GM12878 (cell line): ENCODE measurements at regions not wholly inside any gene's neighbourhood (a gene's known extent, or its start where the extent isn't known, plus 50 kb on each side); places are given as distances from the start of the nearest gene placed in this dataset.

Experiments
- ATAC-seq: fragments of 200-7000 bp; cut with Tn5 transposase; 3 replicates; pipeline ENCODE4 v1.9.1; 2020; ENCODE audit warnings: mild to moderate bottlenecking, moderate library complexity
- BruUV-seq: library from RNA; stranded (reverse); fragments of 400-500 nt; replicated peaks from 2 replicates; lab custom pipeline; 2021; lab: Mats Ljungman, UMichigan
- CTCF ChIA-PET: fragments of 300-600 bp; sonication (Branson Sonifier 250); formaldehyde crosslinking; extraction: SDS; loops from one replicate; lab custom pipeline; 2021; ENCODE audit warnings: inconsistent platforms; lab: Yijun Ruan, JAX
- POLR2A ChIA-PET: fragments of 350-600 bp; formaldehyde crosslinking; extraction: SDS; loops from one replicate; lab custom pipeline; 2021; ENCODE audit warnings: inconsistent platforms; lab: Charles Lee
- RAD21 ChIA-PET: fragments of 300-600 bp; sonication (Branson Sonifier 250); formaldehyde crosslinking; loops from one replicate; lab custom pipeline; 2023; ENCODE audit warnings: antibody characterized with exemption; ENCODE audit not compliant: unreplicated experiment; lab: Charles Lee
- SMC1A ChIA-PET: fragments of 300-600 bp; sonication (Branson Sonifier 250); formaldehyde crosslinking; loops from one replicate; lab custom pipeline; 2023; ENCODE audit not compliant: unreplicated experiment, uncharacterized antibody; lab: Charles Lee
- DNase-seq: peaks from one replicate; pipeline ENCODE4 v3.0.0-alpha.2; 2011; ENCODE audit warnings: low read depth, low spot score
- FAIRE-seq: peaks from 3 replicates; lab custom pipeline; 2011; peaks lifted over from hg19 to GRCh38; lab: Jason Lieb, UNC
- H2AFZ ChIP-seq: 2 replicates; pipeline ENCODE4 v1.6.0; 2011; ENCODE audit warnings: low read depth, low read length, control low read depth; ENCODE audit not compliant: control insufficient read depth
- H3K27ac ChIP-seq: 2 replicates; pipeline ENCODE4 v1.5.1; 2011; ENCODE audit warnings: control low read depth; ENCODE audit not compliant: control insufficient read depth, insufficient read depth
- H3K27me3 ChIP-seq, 2 experiments: replicated peaks in 1 of 2; 2 replicates each; pipeline versions ENCODE4 v1.6.0 to v1.6.1; 2011; ENCODE audit warnings: low read length in 1 of 2; ENCODE audit not compliant: control insufficient read depth in 2 of 2, insufficient read depth in 2 of 2
- H3K36me3 ChIP-seq, 2 experiments: 2 replicates each; pipeline ENCODE4 v1.5.1; 2011; ENCODE audit warnings: low read length in 1 of 2; ENCODE audit not compliant: control insufficient read depth in 2 of 2, insufficient read depth in 2 of 2
- H3K4me1 ChIP-seq: 2 replicates; pipeline ENCODE4 v1.6.1; 2011; ENCODE audit warnings: mild to moderate bottlenecking, low read length, moderate library complexity, mixed read lengths; ENCODE audit not compliant: control insufficient read depth, insufficient read depth
- H3K4me2 ChIP-seq: 2 replicates; pipeline ENCODE4 v1.6.0; 2011; ENCODE audit warnings: control low read depth; ENCODE audit not compliant: control insufficient read depth, insufficient read depth
- H3K4me3 ChIP-seq: fragments of 200-600 bp; sonication (generic); 2 replicates; pipeline ENCODE4 v1.5.1; 2016
- H3K79me2 ChIP-seq: 2 replicates; pipeline ENCODE4 v1.6.0; 2011; ENCODE audit warnings: low read length; ENCODE audit not compliant: control insufficient read depth, insufficient read depth
- H3K9ac ChIP-seq: 2 replicates; pipeline ENCODE4 v1.8.0; 2011; ENCODE audit warnings: low read length, control low read depth, mixed read lengths; ENCODE audit not compliant: control insufficient read depth, insufficient read depth
- H3K9me3 ChIP-seq: replicated peaks from 3 replicates; pipeline ENCODE4 v1.5.1; 2011; ENCODE audit warnings: mild to moderate bottlenecking, low read length; ENCODE audit not compliant: control insufficient read depth, insufficient read depth
- H4K20me1 ChIP-seq: 2 replicates; pipeline ENCODE4 v1.6.0; 2011; ENCODE audit not compliant: control insufficient read depth, insufficient read depth
- BCLAF1 ChIP-seq: fragments of 450-650 bp; IDR thresholded peaks from 2 replicates; pipeline ENCODE4 v1.6.1; 2017; ENCODE audit warnings: antibody characterized with exemption, mild to moderate bottlenecking, moderate library complexity
- CHD2 ChIP-seq: IDR thresholded peaks from 2 replicates; pipeline ENCODE4 v1.6.1; 2011; ENCODE audit warnings: low read depth, low read length, improper control_type of control experiment, borderline replicate concordance
- CREB1 ChIP-seq: IDR thresholded peaks from 2 replicates; pipeline ENCODE4 v1.6.1; 2012; ENCODE audit warnings: low read depth, mild to moderate bottlenecking, inconsistent platforms
- HDAC2 ChIP-seq: fragments of 200-600 bp; sonication (generic); IDR thresholded peaks from 2 replicates; pipeline ENCODE4 v1.6.1; 2017
- JUNB ChIP-seq: IDR thresholded peaks from 2 replicates; pipeline ENCODE4 v1.6.1; 2016; ENCODE audit warnings: antibody characterized with exemption, mild to moderate bottlenecking
- MAX ChIP-seq: IDR thresholded peaks from 2 replicates; pipeline ENCODE4 v1.6.1; 2012; ENCODE audit warnings: low read depth, low read length, improper control_type of control experiment
- NKRF ChIP-seq: fragments of 450-650 bp; conservative IDR thresholded peaks from 2 replicates; pipeline ENCODE4 v1.6.1; 2017; ENCODE audit warnings: mild to moderate bottlenecking, moderate library complexity
- POLR2AphosphoS5 ChIP-seq: IDR thresholded peaks from 2 replicates; pipeline ENCODE4 v1.6.1; 2011; ENCODE audit warnings: mild to moderate bottlenecking, low read length, inconsistent platforms
- RFX5 ChIP-seq: IDR thresholded peaks from 2 replicates; pipeline ENCODE4 v1.6.1; 2011; ENCODE audit warnings: low read depth, low read length, improper control_type of control experiment
- SMAD1 ChIP-seq: fragments of 450-650 bp; IDR thresholded peaks from 2 replicates; pipeline ENCODE4 v1.6.1; 2018; ENCODE audit warnings: mild to moderate bottlenecking, low read depth; ENCODE audit not compliant: partially characterized antibody
- SMC3 ChIP-seq: IDR thresholded peaks from 2 replicates; pipeline ENCODE4 v1.6.1; 2011; ENCODE audit warnings: low read length, improper control_type of control experiment, borderline replicate concordance
- SRF ChIP-seq, 2 experiments: IDR thresholded peaks; 2 replicates each; pipeline ENCODE4 v1.6.1; 2011; ENCODE audit warnings: low read depth in 2 of 2, low read length in 2 of 2, mild to moderate bottlenecking in 1 of 2, moderate library complexity in 1 of 2
- ZNF622 ChIP-seq: fragments of 450-650 bp; IDR thresholded peaks from 2 replicates; pipeline ENCODE4 v1.6.1; 2017; ENCODE audit warnings: mild to moderate bottlenecking, inconsistent platforms
- WGBS: methylation state at CpG from one replicate; pipeline ENCODE4 v1.1.6; 2016; ENCODE audit warnings: low lambda C conversion rate; ENCODE audit not compliant: insufficient replicate concordance, insufficient coverage; ENCODE audit errors: missing lambda C conversion rate; 5-methylcytosine and 5-hydroxymethylcytosine counted together
- in situ Hi-C: fragments of 300-500 bp; cut with MboI; formaldehyde crosslinking; loops from 9 replicates; pipeline ENCODE4 v1.14.3; 2018; ENCODE audit warnings: mixed read lengths
- intact Hi-C: fragments of 100-400 bp; cut with micrococcal nuclease; formaldehyde crosslinking; loops from one replicate; pipeline ENCODE4 v1.14.2; 2022; ENCODE audit not compliant: unreplicated experiment
- TF ChIP-seq, protein P1 (sequence below): fragments of 450-650 bp; IDR thresholded peaks from 2 replicates; pipeline ENCODE4 v1.6.1; 2017; ENCODE audit warnings: mild to moderate bottlenecking, moderate library complexity
- TF ChIP-seq, protein P2 (sequence below), 3 experiments: IDR thresholded peaks in 2 of 3; conservative IDR thresholded peaks in 1 of 3; 2 replicates each; pipeline ENCODE4 v1.5.1; 2011; ENCODE audit warnings: low read depth in 3 of 3, low read length in 3 of 3, mild to moderate bottlenecking in 3 of 3, control low read depth in 2 of 3, moderate library complexity in 2 of 3, inconsistent platforms in 1 of 3, mixed read lengths in 1 of 3; ENCODE audit not compliant: control insufficient read depth in 2 of 3, insufficient read depth in 1 of 3; ENCODE audit errors: extremely low read depth in 1 of 3

- 11% methylated on average over 5 of the region's 5 CpGs for WGBS
- no peak for FAIRE-seq
- intact Hi-C loops = no loop called here
- TF ChIP-seq HDAC2 = no peak
- no peak for TF ChIP-seq BCLAF1
- no peak for TF ChIP-seq NKRF
- TF ChIP-seq SRF (IDR thresholded peaks at IDR 0.05; ENCODE audit: low read depth in 2 of 2, low read length in 2 of 2) = no peak
- TF ChIP-seq CREB1 = no peak
- TF ChIP-seq ZNF622 = no peak
- no peak for TF ChIP-seq RFX5
- no peak for TF ChIP-seq MAX
- TF ChIP-seq POLR2AphosphoS5 = no peak
- TF ChIP-seq, protein P1, sequence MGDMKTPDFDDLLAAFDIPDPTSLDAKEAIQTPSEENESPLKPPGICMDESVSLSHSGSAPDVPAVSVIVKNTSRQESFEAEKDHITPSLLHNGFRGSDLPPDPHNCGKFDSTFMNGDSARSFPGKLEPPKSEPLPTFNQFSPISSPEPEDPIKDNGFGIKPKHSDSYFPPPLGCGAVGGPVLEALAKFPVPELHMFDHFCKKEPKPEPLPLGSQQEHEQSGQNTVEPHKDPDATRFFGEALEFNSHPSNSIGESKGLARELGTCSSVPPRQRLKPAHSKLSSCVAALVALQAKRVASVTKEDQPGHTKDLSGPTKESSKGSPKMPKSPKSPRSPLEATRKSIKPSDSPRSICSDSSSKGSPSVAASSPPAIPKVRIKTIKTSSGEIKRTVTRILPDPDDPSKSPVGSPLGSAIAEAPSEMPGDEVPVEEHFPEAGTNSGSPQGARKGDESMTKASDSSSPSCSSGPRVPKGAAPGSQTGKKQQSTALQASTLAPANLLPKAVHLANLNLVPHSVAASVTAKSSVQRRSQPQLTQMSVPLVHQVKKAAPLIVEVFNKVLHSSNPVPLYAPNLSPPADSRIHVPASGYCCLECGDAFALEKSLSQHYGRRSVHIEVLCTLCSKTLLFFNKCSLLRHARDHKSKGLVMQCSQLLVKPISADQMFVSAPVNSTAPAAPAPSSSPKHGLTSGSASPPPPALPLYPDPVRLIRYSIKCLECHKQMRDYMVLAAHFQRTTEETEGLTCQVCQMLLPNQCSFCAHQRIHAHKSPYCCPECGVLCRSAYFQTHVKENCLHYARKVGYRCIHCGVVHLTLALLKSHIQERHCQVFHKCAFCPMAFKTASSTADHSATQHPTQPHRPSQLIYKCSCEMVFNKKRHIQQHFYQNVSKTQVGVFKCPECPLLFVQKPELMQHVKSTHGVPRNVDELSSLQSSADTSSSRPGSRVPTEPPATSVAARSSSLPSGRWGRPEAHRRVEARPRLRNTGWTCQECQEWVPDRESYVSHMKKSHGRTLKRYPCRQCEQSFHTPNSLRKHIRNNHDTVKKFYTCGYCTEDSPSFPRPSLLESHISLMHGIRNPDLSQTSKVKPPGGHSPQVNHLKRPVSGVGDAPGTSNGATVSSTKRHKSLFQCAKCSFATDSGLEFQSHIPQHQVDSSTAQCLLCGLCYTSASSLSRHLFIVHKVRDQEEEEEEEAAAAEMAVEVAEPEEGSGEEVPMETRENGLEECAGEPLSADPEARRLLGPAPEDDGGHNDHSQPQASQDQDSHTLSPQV = no peak
- TF ChIP-seq, protein P2, sequence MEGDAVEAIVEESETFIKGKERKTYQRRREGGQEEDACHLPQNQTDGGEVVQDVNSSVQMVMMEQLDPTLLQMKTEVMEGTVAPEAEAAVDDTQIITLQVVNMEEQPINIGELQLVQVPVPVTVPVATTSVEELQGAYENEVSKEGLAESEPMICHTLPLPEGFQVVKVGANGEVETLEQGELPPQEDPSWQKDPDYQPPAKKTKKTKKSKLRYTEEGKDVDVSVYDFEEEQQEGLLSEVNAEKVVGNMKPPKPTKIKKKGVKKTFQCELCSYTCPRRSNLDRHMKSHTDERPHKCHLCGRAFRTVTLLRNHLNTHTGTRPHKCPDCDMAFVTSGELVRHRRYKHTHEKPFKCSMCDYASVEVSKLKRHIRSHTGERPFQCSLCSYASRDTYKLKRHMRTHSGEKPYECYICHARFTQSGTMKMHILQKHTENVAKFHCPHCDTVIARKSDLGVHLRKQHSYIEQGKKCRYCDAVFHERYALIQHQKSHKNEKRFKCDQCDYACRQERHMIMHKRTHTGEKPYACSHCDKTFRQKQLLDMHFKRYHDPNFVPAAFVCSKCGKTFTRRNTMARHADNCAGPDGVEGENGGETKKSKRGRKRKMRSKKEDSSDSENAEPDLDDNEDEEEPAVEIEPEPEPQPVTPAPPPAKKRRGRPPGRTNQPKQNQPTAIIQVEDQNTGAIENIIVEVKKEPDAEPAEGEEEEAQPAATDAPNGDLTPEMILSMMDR (IDR thresholded peaks at IDR 0.05 in 2 of 3, conservative IDR thresholded peaks at IDR 0.05 in 1 of 3; ENCODE audit: control insufficient read depth in 2 of 3, extremely low read depth in 1 of 3, insufficient read depth in 1 of 3, low read depth in 3 of 3, low read length in 3 of 3) = no peak
- no peak for TF ChIP-seq SMC3
- no peak for TF ChIP-seq JUNB
- TF ChIP-seq SMAD1 = no peak
- TF ChIP-seq CHD2 = no peak
These were observed 138.7 kb downstream of the LRIG3 start for GRCh38 chr12:58781609-58782008.

More at GRCh38 chr12:58781609-58782008, 138.7 kb downstream of the LRIG3 start:
- ChIA-PET CTCF (no interaction called here), SMC1A (no interaction called here), POLR2A (no interaction called here), RAD21 (no interaction called here)
- in situ Hi-C loops = no loop called here
- Histone ChIP-seq H4K20me1 (no peaks in the 10 kb centered on the region), H2AFZ (no peak overlapping the region), H3K36me3 (no peaks in the 10 kb centered on the region), H3K4me2 (no peak overlapping the region), H3K9ac (no peak overlapping the region), H3K9me3 (no peaks in the 10 kb centered on the region), H3K4me3 (no peak overlapping the region), H3K27ac (no peak overlapping the region), H3K4me1 (no peaks in the 10 kb centered on the region), H3K27me3 (no peaks in the 10 kb centered on the region), H3K79me2 (no peaks in the 10 kb centered on the region)
- ATAC-seq (no peak), DNase-seq (no peak)
- BruUV-seq = no TSS peak
